PFSK-1 (cell line): ENCODE measurements at regions not wholly inside any gene's neighbourhood (a gene's known extent, or its start where the extent isn't known, plus 50 kb on each side); places are given as distances from the start of the nearest gene placed in this dataset.

Source experiments
- FOXP2 ChIP-seq: optimal IDR thresholded peaks from 2 replicates; pipeline ENCODE3; 2011; ENCODE audit warnings: borderline replicate concordance, control low read depth, inconsistent platforms; ENCODE audit not compliant: insufficient read depth; ENCODE audit errors: extremely low read length, extremely low read depth
- POLR2AphosphoS5 ChIP-seq: IDR thresholded peaks from 2 replicates; pipeline ENCODE4 v1.6.1; 2012; ENCODE audit warnings: low read depth, mild to moderate bottlenecking, control low read depth, low read length, moderate library complexity
- SIN3A ChIP-seq: IDR thresholded peaks from 2 replicates; pipeline ENCODE4 v1.6.1; 2012; ENCODE audit warnings: mild to moderate bottlenecking, low read length, moderate library complexity, borderline replicate concordance; ENCODE audit not compliant: insufficient read depth
- TAF1 ChIP-seq: IDR thresholded peaks from 2 replicates; pipeline ENCODE4 v1.6.1; 2012; ENCODE audit warnings: low read length, control low read depth, borderline replicate concordance; ENCODE audit not compliant: insufficient read depth
- TF ChIP-seq, protein P1 (sequence below), 2 experiments: IDR thresholded peaks; 2 replicates each; pipeline versions ENCODE4 v1.6.1 to v1.8.0; 2011 to 2012; ENCODE audit warnings: low read depth in 2 of 2, low read length in 2 of 2, control low read depth in 1 of 2, inconsistent platforms in 1 of 2, mild to moderate bottlenecking in 1 of 2, moderate library complexity in 1 of 2; ENCODE audit not compliant: insufficient read depth in 1 of 2

DNA sequence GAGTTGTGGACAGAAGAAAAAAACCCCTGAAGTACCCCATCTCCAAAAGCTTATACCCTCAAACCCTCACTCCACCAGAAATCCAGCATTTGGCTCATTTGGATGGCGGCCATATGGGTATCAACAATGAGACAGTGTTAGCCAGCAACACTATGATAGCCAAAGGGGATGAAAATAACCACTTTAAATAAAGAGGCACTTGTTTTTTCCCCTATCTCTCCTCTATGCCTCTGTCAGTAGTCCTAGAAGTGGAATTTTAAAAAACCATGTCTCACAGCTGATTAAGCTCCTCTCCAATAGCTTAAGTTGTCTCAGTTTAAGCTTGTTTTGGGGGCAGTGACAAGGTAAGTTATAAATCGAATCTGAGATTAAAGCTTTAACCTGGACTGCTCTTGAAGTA is 124.0 kb downstream of the MOSPD2 start:
- TF ChIP-seq POLR2AphosphoS5 = no peak
- TF ChIP-seq, protein P1, sequence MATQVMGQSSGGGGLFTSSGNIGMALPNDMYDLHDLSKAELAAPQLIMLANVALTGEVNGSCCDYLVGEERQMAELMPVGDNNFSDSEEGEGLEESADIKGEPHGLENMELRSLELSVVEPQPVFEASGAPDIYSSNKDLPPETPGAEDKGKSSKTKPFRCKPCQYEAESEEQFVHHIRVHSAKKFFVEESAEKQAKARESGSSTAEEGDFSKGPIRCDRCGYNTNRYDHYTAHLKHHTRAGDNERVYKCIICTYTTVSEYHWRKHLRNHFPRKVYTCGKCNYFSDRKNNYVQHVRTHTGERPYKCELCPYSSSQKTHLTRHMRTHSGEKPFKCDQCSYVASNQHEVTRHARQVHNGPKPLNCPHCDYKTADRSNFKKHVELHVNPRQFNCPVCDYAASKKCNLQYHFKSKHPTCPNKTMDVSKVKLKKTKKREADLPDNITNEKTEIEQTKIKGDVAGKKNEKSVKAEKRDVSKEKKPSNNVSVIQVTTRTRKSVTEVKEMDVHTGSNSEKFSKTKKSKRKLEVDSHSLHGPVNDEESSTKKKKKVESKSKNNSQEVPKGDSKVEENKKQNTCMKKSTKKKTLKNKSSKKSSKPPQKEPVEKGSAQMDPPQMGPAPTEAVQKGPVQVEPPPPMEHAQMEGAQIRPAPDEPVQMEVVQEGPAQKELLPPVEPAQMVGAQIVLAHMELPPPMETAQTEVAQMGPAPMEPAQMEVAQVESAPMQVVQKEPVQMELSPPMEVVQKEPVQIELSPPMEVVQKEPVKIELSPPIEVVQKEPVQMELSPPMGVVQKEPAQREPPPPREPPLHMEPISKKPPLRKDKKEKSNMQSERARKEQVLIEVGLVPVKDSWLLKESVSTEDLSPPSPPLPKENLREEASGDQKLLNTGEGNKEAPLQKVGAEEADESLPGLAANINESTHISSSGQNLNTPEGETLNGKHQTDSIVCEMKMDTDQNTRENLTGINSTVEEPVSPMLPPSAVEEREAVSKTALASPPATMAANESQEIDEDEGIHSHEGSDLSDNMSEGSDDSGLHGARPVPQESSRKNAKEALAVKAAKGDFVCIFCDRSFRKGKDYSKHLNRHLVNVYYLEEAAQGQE (IDR thresholded peaks at IDR 0.05; ENCODE audit: insufficient read depth in 1 of 2, low read depth in 2 of 2, low read length in 2 of 2) = no peak
- TF ChIP-seq TAF1 = no peak
- TF ChIP-seq SIN3A = no peak
- TF ChIP-seq FOXP2 = no peak
